ENCODE measurements at regions not wholly inside any gene's neighbourhood (a gene's known extent, or its start where the extent isn't known, plus 50 kb on each side); places are given as distances from the start of the nearest gene placed in this dataset.

DNA sequence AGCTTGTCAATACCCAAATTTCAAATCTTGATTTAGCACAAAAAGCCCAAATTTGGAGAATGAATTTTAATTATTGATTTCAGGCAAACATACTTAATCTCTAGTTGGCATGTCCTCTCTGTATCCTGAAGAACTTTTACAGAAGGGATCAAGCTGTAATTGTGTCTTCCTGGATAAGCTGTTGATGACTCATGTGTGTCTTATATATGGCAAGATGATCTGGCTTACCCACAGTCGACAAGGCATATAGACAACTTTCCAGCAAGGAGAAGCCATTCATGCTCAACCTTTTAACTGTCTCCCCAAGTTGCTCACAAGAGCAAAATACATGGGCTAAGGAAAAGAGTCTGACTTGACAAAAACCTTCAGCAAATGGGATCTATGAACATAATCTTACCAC lies 112.5 kb upstream of the SLCO6A1 start:
- TF ChIP-seq, protein P1, sequence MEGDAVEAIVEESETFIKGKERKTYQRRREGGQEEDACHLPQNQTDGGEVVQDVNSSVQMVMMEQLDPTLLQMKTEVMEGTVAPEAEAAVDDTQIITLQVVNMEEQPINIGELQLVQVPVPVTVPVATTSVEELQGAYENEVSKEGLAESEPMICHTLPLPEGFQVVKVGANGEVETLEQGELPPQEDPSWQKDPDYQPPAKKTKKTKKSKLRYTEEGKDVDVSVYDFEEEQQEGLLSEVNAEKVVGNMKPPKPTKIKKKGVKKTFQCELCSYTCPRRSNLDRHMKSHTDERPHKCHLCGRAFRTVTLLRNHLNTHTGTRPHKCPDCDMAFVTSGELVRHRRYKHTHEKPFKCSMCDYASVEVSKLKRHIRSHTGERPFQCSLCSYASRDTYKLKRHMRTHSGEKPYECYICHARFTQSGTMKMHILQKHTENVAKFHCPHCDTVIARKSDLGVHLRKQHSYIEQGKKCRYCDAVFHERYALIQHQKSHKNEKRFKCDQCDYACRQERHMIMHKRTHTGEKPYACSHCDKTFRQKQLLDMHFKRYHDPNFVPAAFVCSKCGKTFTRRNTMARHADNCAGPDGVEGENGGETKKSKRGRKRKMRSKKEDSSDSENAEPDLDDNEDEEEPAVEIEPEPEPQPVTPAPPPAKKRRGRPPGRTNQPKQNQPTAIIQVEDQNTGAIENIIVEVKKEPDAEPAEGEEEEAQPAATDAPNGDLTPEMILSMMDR (IDR thresholded peaks at IDR 0.05), result no peak
- no peak overlapping the region for H3K27ac Mint-ChIP-seq (ENCODE audit: unreplicated experiment)
- no peak overlapping the region for H3K4me3 Mint-ChIP-seq (ENCODE audit: unreplicated experiment)
- no peaks in the 10 kb centered on the region for H3K4me1 Mint-ChIP-seq (ENCODE audit: low read depth)
- H3K36me3 Mint-ChIP-seq (ENCODE audit: low read depth), result peaks cover 15% of the 10 kb centered on the region
- H3K9me3 Mint-ChIP-seq (ENCODE audit: low read depth), result peaks cover 5% of the 10 kb centered on the region
- no peaks in the 10 kb centered on the region for H3K27me3 Mint-ChIP-seq (ENCODE audit: low read depth)
- DNase-seq (ENCODE audit: low spot score), result no peak

GRCh38 chr5:102613661-102614060 lies 114.9 kb upstream of the SLCO6A1 start:
- Mint-ChIP-seq H3K4me1 (ENCODE audit: low read depth) (peaks cover 10% of the 10 kb centered on the region), H3K36me3 (ENCODE audit: low read depth) (peaks cover 15% of the 10 kb centered on the region), H3K4me3 (ENCODE audit: unreplicated experiment) (no peak overlapping the region), H3K27ac (ENCODE audit: unreplicated experiment) (no peak overlapping the region), H3K9me3 (ENCODE audit: low read depth) (peaks cover 5% of the 10 kb centered on the region), H3K27me3 (ENCODE audit: low read depth) (no peaks in the 10 kb centered on the region)
- no peak for DNase-seq (ENCODE audit: low spot score)
- TF ChIP-seq, protein P1 (IDR thresholded peaks at IDR 0.05), result no peak

GRCh38 chr5:102617191-102618187 lies 118.7 kb upstream of the SLCO6A1 start:
- Mint-ChIP-seq H3K4me1 (ENCODE audit: low read depth) (peaks cover 10% of the 10 kb centered on the region), H3K27me3 (ENCODE audit: low read depth) (no peaks in the 10 kb centered on the region), H3K4me3 (ENCODE audit: unreplicated experiment) (no peak overlapping the region), H3K36me3 (ENCODE audit: low read depth) (peaks cover 11% of the 10 kb centered on the region), H3K9me3 (ENCODE audit: low read depth) (peaks cover 5% of the 10 kb centered on the region), H3K27ac (ENCODE audit: unreplicated experiment) (no peak overlapping the region)
- TF ChIP-seq, protein P1 (IDR thresholded peaks at IDR 0.05), result no peak
- no peak for DNase-seq (ENCODE audit: low spot score)

DNA sequence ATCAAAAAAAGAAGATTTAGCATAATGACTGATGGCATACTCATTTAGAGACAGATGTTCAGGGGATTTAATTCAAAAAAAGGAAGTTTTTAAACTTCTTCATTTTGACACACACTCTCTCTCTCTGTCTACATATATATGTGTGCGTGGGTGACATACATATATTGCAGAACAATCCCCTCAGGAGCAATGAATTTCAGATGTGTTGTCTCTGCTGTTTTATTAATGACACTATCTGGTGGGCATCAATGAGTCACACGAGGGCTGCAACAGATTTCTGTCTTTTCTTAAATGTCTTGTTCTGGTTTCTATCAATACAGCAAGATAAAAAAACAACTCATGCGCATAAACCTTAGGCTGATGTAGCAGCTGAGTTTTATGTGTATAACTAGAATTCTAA lies 123.5 kb upstream of the SLCO6A1 start:
- no peak overlapping the region for H3K4me3 Mint-ChIP-seq (ENCODE audit: unreplicated experiment)
- DNase-seq (ENCODE audit: low spot score), result no peak
- TF ChIP-seq, protein P1 (IDR thresholded peaks at IDR 0.05), result no peak
- H3K9me3 Mint-ChIP-seq (ENCODE audit: low read depth), result no peaks in the 10 kb centered on the region
- peaks cover 38% of the 10 kb centered on the region for H3K4me1 Mint-ChIP-seq (ENCODE audit: low read depth)
- peaks cover 1% of the 10 kb centered on the region for H3K36me3 Mint-ChIP-seq (ENCODE audit: low read depth)
- no peak overlapping the region for H3K27ac Mint-ChIP-seq (ENCODE audit: unreplicated experiment)
- no peaks in the 10 kb centered on the region for H3K27me3 Mint-ChIP-seq (ENCODE audit: low read depth)

GRCh38 chr5:102623329-102624065 lies 124.7 kb upstream of the SLCO6A1 start:
- no peaks in the 10 kb centered on the region for H3K9me3 Mint-ChIP-seq (ENCODE audit: low read depth)
- TF ChIP-seq, protein P1 (IDR thresholded peaks at IDR 0.05), result no peak
- H3K4me1 Mint-ChIP-seq (ENCODE audit: low read depth), result peaks cover 42% of the 10 kb centered on the region
- no peaks in the 10 kb centered on the region for H3K27me3 Mint-ChIP-seq (ENCODE audit: low read depth)
- no peak overlapping the region for H3K27ac Mint-ChIP-seq (ENCODE audit: unreplicated experiment)
- no peak overlapping the region for H3K4me3 Mint-ChIP-seq (ENCODE audit: unreplicated experiment)
- H3K36me3 Mint-ChIP-seq (ENCODE audit: low read depth), result peaks cover 1% of the 10 kb centered on the region
- DNase-seq (ENCODE audit: low spot score), result no peak
